GM23248 (cell line): ENCODE measurements at regions not wholly inside any gene's neighbourhood (a gene's known extent, or its start where the extent isn't known, plus 50 kb on each side); places are given as distances from the start of the nearest gene placed in this dataset.
A peak's percentile ranks its signal among the peaks of the same experiment; 100 is the strongest.

Experiments used
- DNase-seq: peaks from one replicate; pipeline ENCODE4 v3.0.0-alpha.2; 2015
- H2AFZ ChIP-seq: fragments of 200-600 bp; sonication (generic); 2 replicates; pipeline ENCODE4 v1.6.1; 2016; ENCODE audit warnings: antibody characterized with exemption
- H3F3A ChIP-seq: fragments of 200-600 bp; sonication (generic); 2 replicates; pipeline ENCODE4 v1.6.1; 2016; ENCODE audit warnings: mild to moderate bottlenecking, antibody characterized with exemption, mixed run types; ENCODE audit not compliant: insufficient read depth
- H3K27ac ChIP-seq: fragments of 200-600 bp; sonication (generic); 2 replicates; pipeline ENCODE4 v1.5.1; 2016; ENCODE audit warnings: mild to moderate bottlenecking
- H3K27me3 ChIP-seq: fragments of 200-600 bp; sonication (generic); replicated peaks from 2 replicates; pipeline ENCODE4 v1.6.1; 2016; ENCODE audit warnings: mild to moderate bottlenecking; ENCODE audit not compliant: insufficient read depth
- H3K36me3 ChIP-seq: fragments of 200-600 bp; sonication (generic); 2 replicates; pipeline ENCODE4 v1.6.1; 2016; ENCODE audit warnings: low read depth, mild to moderate bottlenecking
- H3K4me1 ChIP-seq: fragments of 200-600 bp; sonication (generic); 2 replicates; pipeline ENCODE4 v1.6.1; 2016; ENCODE audit warnings: mild to moderate bottlenecking; ENCODE audit not compliant: insufficient read depth
- H3K4me2 ChIP-seq: fragments of 200-600 bp; sonication (generic); one replicate; pipeline ENCODE4 v1.6.1; 2016; ENCODE audit warnings: mild to moderate bottlenecking; ENCODE audit not compliant: unreplicated experiment
- H3K4me3 ChIP-seq: fragments of 200-600 bp; sonication (generic); 2 replicates; pipeline ENCODE4 v1.5.1; 2016; ENCODE audit warnings: mild to moderate bottlenecking
- H3K79me2 ChIP-seq: fragments of 200-600 bp; sonication (generic); 2 replicates; pipeline ENCODE4 v1.6.1; 2016; ENCODE audit warnings: mild to moderate bottlenecking; ENCODE audit not compliant: insufficient read depth
- H3K9ac ChIP-seq: fragments of 200-600 bp; sonication (generic); 2 replicates; pipeline ENCODE4 v1.6.1; 2016; ENCODE audit warnings: mild to moderate bottlenecking
- H3K9me2 ChIP-seq: fragments of 200-600 bp; sonication (generic); 2 replicates; pipeline ENCODE4 v1.6.1; 2016; ENCODE audit warnings: mixed run types, mild to moderate bottlenecking, moderate library complexity; ENCODE audit not compliant: insufficient read depth
- H3K9me3 ChIP-seq: fragments of 200-600 bp; sonication (generic); one replicate; pipeline ENCODE4 v1.6.1; 2017; ENCODE audit warnings: low read depth
- H4K20me1 ChIP-seq: fragments of 200-600 bp; sonication (generic); 2 replicates; pipeline ENCODE4 v1.6.0; 2016; ENCODE audit not compliant: insufficient read depth
- EZH2 ChIP-seq: fragments of 200-600 bp; sonication (generic); IDR thresholded peaks from 2 replicates; pipeline ENCODE4 v1.6.1; 2018; ENCODE audit warnings: antibody characterized with exemption, mild to moderate bottlenecking; ENCODE audit not compliant: insufficient read depth, poor library complexity, severe bottlenecking
- EZH2phosphoT487 ChIP-seq: fragments of 200-600 bp; sonication (generic); IDR thresholded peaks from 2 replicates; pipeline ENCODE4 v1.6.1; 2018; ENCODE audit warnings: antibody characterized with exemption, moderate library complexity, mild to moderate bottlenecking, low read depth; ENCODE audit not compliant: insufficient read depth
- WGBS, 2 experiments: methylation state at CpG; one replicate each; pipeline ENCODE4 v1.1.6; 2015 to 2017; ENCODE audit warnings: low lambda C conversion rate in 2 of 2, low coverage in 1 of 2; ENCODE audit errors: missing lambda C conversion rate in 2 of 2; 5-methylcytosine and 5-hydroxymethylcytosine counted together
- in situ Hi-C: fragments of 300-500 bp; cut with MboI; formaldehyde crosslinking; loops from 2 replicates; pipeline ENCODE4 v1.15.0; 2020

- Histone ChIP-seq H3K36me3 (no peaks in the 10 kb centered on the region), H3K4me1 (peaks cover 10% of the 10 kb centered on the region), H4K20me1 (no peaks in the 10 kb centered on the region), H3F3A (peaks cover 4% of the 10 kb centered on the region; the same call in 1 of the 2 replicates), H3K4me2 (no peak overlapping the region), H3K27ac (no peak overlapping the region), H3K9ac (no peak overlapping the region), H3K27me3 (no peaks in the 10 kb centered on the region), H3K4me3 (no peak overlapping the region), H3K9me2 (no peaks in the 10 kb centered on the region), H3K9me3 (no peaks in the 10 kb centered on the region), H2AFZ (no peak overlapping the region), H3K79me2 (no peaks in the 10 kb centered on the region)
- in situ Hi-C loops = no loop called here
- TF ChIP-seq EZH2phosphoT487 = no peak
- TF ChIP-seq EZH2 = no peak
- DNase-seq = no peak
- 63 to 64% methylated on average over 2 of the region's 2 CpGs for WGBS, 2 experiments
Measured at GRCh38 chr5:92760550-92760949, 820.5 kb downstream of the NR2F1-AS1 start.

DNA sequence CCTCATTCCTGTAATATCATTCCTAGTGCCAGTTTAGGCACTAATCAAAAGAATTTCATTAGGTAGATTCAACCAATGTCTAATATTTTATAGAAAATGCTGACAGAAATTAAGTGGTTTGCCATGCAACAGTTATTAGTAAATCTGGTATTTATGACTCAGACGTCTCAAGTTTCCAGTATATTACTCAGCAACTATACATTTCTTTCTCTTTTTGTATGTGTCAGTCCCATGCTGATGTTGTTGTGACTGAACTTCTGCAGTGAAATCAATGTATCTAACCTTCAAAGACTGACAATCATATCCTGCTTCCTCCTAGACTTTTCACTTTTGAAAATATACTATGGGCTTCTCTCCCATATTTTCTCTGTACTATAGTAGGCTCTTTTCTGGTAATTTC is 822.5 kb downstream of the NR2F1-AS1 start:
- no peak for TF ChIP-seq EZH2phosphoT487
- TF ChIP-seq EZH2 = no peak
- Histone ChIP-seq H3K27ac (no peak overlapping the region), H3K9me3 (no peaks in the 10 kb centered on the region), H3K9ac (no peak overlapping the region), H4K20me1 (no peaks in the 10 kb centered on the region), H3K4me2 (peak overlapping the region; percentile 39), H3K4me1 (peaks cover 10% of the 10 kb centered on the region), H3K36me3 (no peaks in the 10 kb centered on the region), H3F3A (peaks cover 4% of the 10 kb centered on the region; the same call in 1 of the 2 replicates), H2AFZ (no peak overlapping the region), H3K4me3 (no peak overlapping the region), H3K27me3 (no peaks in the 10 kb centered on the region), H3K9me2 (no peaks in the 10 kb centered on the region), H3K79me2 (no peaks in the 10 kb centered on the region)
- in situ Hi-C loops = no loop called here
- DNase-seq = peak; percentile 78
- 0 to 16% methylated on average over 1 of the region's 1 CpG for WGBS, 2 experiments

DNA sequence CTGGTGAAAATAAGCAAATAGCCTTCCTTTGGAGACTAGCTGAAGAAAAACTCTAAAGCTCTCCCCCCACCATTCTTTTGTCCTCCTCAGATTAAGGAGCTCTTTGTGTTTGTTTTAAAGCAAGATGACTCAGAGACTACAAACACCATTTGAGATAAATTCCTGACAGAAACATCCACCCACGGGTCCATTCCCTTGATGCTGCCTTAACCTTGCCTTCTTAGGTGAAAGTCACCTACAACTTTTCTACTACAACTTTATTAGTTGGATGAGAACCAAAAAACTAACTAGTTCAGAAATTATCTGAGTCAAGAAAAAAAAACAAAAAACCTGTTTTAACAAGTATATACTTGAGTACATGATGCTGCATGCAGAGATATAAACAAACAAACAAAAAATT is 831.1 kb downstream of the NR2F1-AS1 start:
- Histone ChIP-seq H3K27ac (no peak overlapping the region), H3K79me2 (no peaks in the 10 kb centered on the region)

DNA sequence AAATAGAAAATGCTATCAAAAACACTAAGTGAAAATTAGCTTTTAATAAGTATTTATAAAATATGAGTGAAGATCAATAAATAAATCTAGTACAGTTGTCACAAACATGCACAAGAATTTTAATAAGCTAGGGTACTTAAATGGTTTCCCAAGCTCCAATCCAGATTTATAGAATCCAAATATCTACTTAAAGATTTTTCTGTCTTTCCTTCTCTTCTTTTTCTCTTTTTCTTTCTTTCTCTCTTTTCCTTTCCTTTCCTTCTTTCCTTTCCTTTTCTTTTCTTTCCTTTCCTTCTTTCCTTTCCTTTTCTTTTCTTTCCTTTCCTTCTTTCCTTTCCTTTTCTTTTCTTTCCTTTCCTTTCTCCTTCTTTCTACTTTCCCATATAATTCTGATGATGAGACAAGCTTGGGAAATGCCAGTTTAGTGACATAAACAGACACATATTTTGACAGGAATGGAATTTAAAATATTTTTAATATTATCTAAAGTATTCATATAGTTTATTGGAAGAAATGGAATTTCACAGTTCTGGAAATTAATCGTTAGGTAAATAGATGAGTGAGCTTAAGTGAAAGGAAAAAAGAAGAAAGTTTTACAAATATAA is 832.8 kb downstream of the NR2F1-AS1 start:
- Histone ChIP-seq H3F3A (no peaks in the 10 kb centered on the region), H3K36me3 (no peaks in the 10 kb centered on the region), H3K9ac (no peak overlapping the region), H3K27ac (no peak overlapping the region), H3K4me1 (peaks cover 11% of the 10 kb centered on the region), H3K9me3 (no peaks in the 10 kb centered on the region), H3K4me2 (no peak overlapping the region), H3K27me3 (no peaks in the 10 kb centered on the region), H3K79me2 (no peaks in the 10 kb centered on the region), H2AFZ (no peak overlapping the region), H4K20me1 (no peaks in the 10 kb centered on the region), H3K9me2 (no peaks in the 10 kb centered on the region; the same call in 1 of the 2 replicates), H3K4me3 (no peak overlapping the region)
- WGBS, 2 experiments = 52 to 54% methylated on average over 1 of the region's 1 CpG
- in situ Hi-C loops = no loop called here
- TF ChIP-seq EZH2phosphoT487 (no peak), EZH2 (no peak)
- no peak for DNase-seq

More for the DNA sequence above, 831.1 kb downstream of the NR2F1-AS1 start:
- no peak overlapping the region for H3K4me3 ChIP-seq
- H3K27me3 ChIP-seq = no peaks in the 10 kb centered on the region
- TF ChIP-seq EZH2phosphoT487 (no peak), EZH2 (no peak)
- peak; percentile 47 for DNase-seq
- no peaks in the 10 kb centered on the region for H3K9me3 ChIP-seq
- in situ Hi-C loops = no loop called here
- no peak overlapping the region for H2AFZ ChIP-seq
- WGBS, 2 experiments = 35 to 36% methylated on average over 1 of the region's 1 CpG
- no peak overlapping the region for H3K4me2 ChIP-seq
- no peaks in the 10 kb centered on the region for H3K36me3 ChIP-seq
- no peaks in the 10 kb centered on the region; the same call in 1 of the 2 replicates for H3K9me2 ChIP-seq
- H3F3A ChIP-seq = no peaks in the 10 kb centered on the region
- no peak overlapping the region for H3K9ac ChIP-seq
- no peaks in the 10 kb centered on the region for H4K20me1 ChIP-seq
- peaks cover 11% of the 10 kb centered on the region for H3K4me1 ChIP-seq

- Histone ChIP-seq H3K9me3 (no peaks in the 10 kb centered on the region), H3K4me3 (no peak overlapping the region), H3K27ac (no peak overlapping the region), H3K27me3 (no peaks in the 10 kb centered on the region), H3F3A (no peaks in the 10 kb centered on the region), H3K9ac (no peak overlapping the region), H3K4me2 (no peak overlapping the region), H2AFZ (no peak overlapping the region), H3K79me2 (no peaks in the 10 kb centered on the region), H3K36me3 (no peaks in the 10 kb centered on the region), H3K9me2 (no peaks in the 10 kb centered on the region), H3K4me1 (no peaks in the 10 kb centered on the region), H4K20me1 (no peaks in the 10 kb centered on the region)
- WGBS, 2 experiments = 64 to 70% methylated on average over 2 of the region's 2 CpGs
- TF ChIP-seq EZH2phosphoT487 = no peak
- no peak for TF ChIP-seq EZH2
- in situ Hi-C loops = no loop called here
- no peak for DNase-seq
Measured at GRCh38 chr5:92741906-92742305, 839.1 kb downstream of the NR2F1-AS1 start.
